Heart left ventricle (tissue), 16 donors: ENCODE measurements at regions not wholly inside any gene's neighbourhood (a gene's known extent, or its start where the extent isn't known, plus 50 kb on each side); places are given as distances from the start of the nearest gene placed in this dataset.
"Not testable (repeated sequence)": the region's sequence is repeated elsewhere in the genome, so short reads cannot be mapped to it uniquely, and the experiment has no call there.

Experiments
- ATAC-seq, 4 donors: fragments of 200-7000 bp; cut with Tn5 transposase; one replicate each; pipeline ENCODE4 v1.9.1; 2020 to 2022; ENCODE audit warnings: moderate library complexity in 4 of 4, mild to moderate bottlenecking in 3 of 4, moderate number of reproducible peaks in 1 of 4
- DNase-seq, 5 donors: peaks; one replicate each; pipeline ENCODE4 v3.0.0-alpha.2; 2020
- H3K27ac ChIP-seq, 12 donors: fragments of 200-600 bp; sonication (generic) in 4 of 12; one replicate each; pipeline versions ENCODE4 v1.5.0 to v1.8.0; 2016 to 2022; ENCODE audit warnings: mild to moderate bottlenecking in 2 of 12
- H3K27me3 ChIP-seq, 9 donors: fragments of 200-600 bp; sonication (generic) in 2 of 9; one replicate each; pipeline versions ENCODE4 v1.5.1 to v1.8.0; 2016 to 2022; ENCODE audit warnings: mild to moderate bottlenecking in 3 of 9
- H3K36me3 ChIP-seq, 9 donors: fragments of 200-600 bp; sonication (generic) in 2 of 9; one replicate each; pipeline versions ENCODE4 v1.5.0 to v1.8.0; 2018 to 2022; ENCODE audit warnings: mild to moderate bottlenecking in 2 of 9
- H3K4me1 ChIP-seq, 12 donors: fragments of 200-600 bp; sonication (generic) in 4 of 12; one replicate each; pipeline versions ENCODE4 v1.5.0 to v1.8.0; 2016 to 2022; ENCODE audit warnings: mild to moderate bottlenecking in 3 of 12
- H3K4me3 ChIP-seq, 12 donors: fragments of 200-600 bp; sonication (generic) in 4 of 12; one replicate each; pipeline versions ENCODE4 v1.5.0 to v1.8.0; 2017 to 2022; ENCODE audit warnings: mild to moderate bottlenecking in 9 of 12, moderate library complexity in 4 of 12
- H3K9me3 ChIP-seq, 12 donors: fragments of 200-600 bp; sonication (generic) in 4 of 12; one replicate each; pipeline versions ENCODE4 v1.5.0 to v1.8.0; 2016 to 2022; ENCODE audit warnings: mild to moderate bottlenecking in 1 of 12
- POLR2A ChIP-seq, 2 donors: fragments of 450-650 bp; IDR thresholded peaks; one replicate each; pipeline ENCODE4 v1.6.1; 2017; ENCODE audit warnings: antibody characterized with exemption in 2 of 2, mild to moderate bottlenecking in 2 of 2, moderate library complexity in 2 of 2
- WGBS, 4 donors: extraction: QIAGEN DNeasy Blood & Tissue Kit in 2 of 4; methylation state at CpG; one replicate each; pipeline versions ENCODE4 v1.1.5 to v1.1.7; 2013 to 2018; 5-methylcytosine and 5-hydroxymethylcytosine counted together
- intact Hi-C, 10 donors: fragments of 100-400 bp; cut with DNase I; formaldehyde crosslinking; loops; one replicate each; pipeline versions ENCODE4 v1.11.1 to v1.14.2; 2022
- TF ChIP-seq, protein P1 (sequence below), 12 donors: fragments of 200-600 bp; sonication (generic) in 4 of 12; IDR thresholded peaks; one replicate each; pipeline versions ENCODE4 v1.5.0 to v1.8.0; 2018 to 2022; ENCODE audit warnings: antibody characterized with exemption in 12 of 12, mild to moderate bottlenecking in 5 of 12
- donor health status: ischemic (EF 13 %, LVEDD 7.1; RV severe dilation, severe dysfunction).
- donor health status: healthy with polysubstance abuse.
- donor health status: DM: no; HTN: yes; CAD: no.
- donor health status: DM: no; HTN: no; CAD: no.
- donor health status: ischemic (EF 25% LVEDD 6.9; RV normal size, moderate dysfunction).
- donor health status: ischemic (EF 25% LVEDD 5.7; RV mildly dilated, moderate dysfunction).
- donor health status: healthy.
- donor health status: DM: yes; HTN: yes; CAD: no.
- donor health status: ischemic (EF 35%, LVEDD 5.7; RV mildly dilated, moderate dysfunction).
- donor health status: nonischemic (EF 11% LVEDD 7.7; RV severe dilation, severe dysfunction).
- donor health status: DM: yes; HTN: yes; CAD: no.
- donor health status: PGD.
- donor health status: ischemic (EF 29% LVEDD 5.4; RV normal size, mild dysfunction).
- donor health status: nonischemic (EF 23%, LVEDD 6.1; RV moderate dilation, normal function).

DNA sequence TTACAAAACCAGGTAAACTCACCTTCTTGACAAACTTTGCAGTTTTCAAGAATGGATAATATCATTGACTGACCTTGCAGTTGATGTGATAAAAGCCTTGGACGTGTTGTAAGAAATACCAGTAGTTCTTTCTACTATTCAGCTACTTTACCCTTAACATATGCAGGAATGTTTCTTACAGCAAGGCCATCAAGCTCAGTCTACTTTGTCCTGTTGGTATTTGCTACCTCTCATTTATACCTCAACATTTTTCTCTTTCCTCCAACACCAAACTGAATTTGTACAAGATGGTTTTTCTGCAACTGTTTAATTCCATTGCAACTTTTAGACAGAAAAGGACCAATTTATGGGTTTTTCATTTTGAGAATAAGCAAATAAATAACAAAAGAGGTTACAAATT lies 147.4 kb upstream of the BCHE start:
- Histone ChIP-seq H3K36me3 (no peaks in the 10 kb centered on the region), H3K27ac (no peak overlapping the region), H3K4me1 (no peaks in the 10 kb centered on the region), H3K4me3 (no peak overlapping the region), H3K9me3 (no peaks in the 10 kb centered on the region), H3K27me3 (no peaks in the 10 kb centered on the region)
- TF ChIP-seq POLR2A (IDR thresholded peaks at IDR 0.05): no peak
- TF ChIP-seq, protein P1, sequence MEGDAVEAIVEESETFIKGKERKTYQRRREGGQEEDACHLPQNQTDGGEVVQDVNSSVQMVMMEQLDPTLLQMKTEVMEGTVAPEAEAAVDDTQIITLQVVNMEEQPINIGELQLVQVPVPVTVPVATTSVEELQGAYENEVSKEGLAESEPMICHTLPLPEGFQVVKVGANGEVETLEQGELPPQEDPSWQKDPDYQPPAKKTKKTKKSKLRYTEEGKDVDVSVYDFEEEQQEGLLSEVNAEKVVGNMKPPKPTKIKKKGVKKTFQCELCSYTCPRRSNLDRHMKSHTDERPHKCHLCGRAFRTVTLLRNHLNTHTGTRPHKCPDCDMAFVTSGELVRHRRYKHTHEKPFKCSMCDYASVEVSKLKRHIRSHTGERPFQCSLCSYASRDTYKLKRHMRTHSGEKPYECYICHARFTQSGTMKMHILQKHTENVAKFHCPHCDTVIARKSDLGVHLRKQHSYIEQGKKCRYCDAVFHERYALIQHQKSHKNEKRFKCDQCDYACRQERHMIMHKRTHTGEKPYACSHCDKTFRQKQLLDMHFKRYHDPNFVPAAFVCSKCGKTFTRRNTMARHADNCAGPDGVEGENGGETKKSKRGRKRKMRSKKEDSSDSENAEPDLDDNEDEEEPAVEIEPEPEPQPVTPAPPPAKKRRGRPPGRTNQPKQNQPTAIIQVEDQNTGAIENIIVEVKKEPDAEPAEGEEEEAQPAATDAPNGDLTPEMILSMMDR (IDR thresholded peaks at IDR 0.05): no peak
- intact Hi-C loops: no loop called here
- ATAC-seq (no peak), DNase-seq (no peak)
- 36 to 54% (median 46%) methylated on average over 1 of the region's 1 CpG for WGBS, 4 donors

DNA sequence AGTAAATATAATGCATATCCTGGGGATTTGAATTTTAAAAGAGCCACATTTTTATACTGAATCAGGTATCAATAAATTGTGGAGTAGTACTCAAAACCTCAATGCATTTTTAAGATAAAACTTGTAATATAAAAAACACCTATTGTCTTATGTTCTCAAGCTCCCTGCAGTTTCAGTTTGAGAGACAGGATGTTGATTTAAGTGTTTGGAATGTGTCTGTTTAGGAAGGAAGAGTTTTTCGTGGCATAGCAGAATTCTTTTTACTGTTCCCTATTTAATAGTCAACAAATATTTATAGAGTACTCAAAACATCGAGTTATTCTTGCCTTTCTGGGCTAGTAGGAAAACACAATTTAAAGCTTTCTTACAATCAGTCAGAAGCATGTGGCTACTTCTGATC lies 146.1 kb upstream of the BCHE start:
- Histone ChIP-seq H3K4me3 (no peak overlapping the region), H3K27ac (no peak overlapping the region), H3K36me3 (no peaks in the 10 kb centered on the region), H3K4me1 (no peaks in the 10 kb centered on the region), H3K9me3 (no peaks in the 10 kb centered on the region), H3K27me3 (no peaks in the 10 kb centered on the region)
- intact Hi-C loops: no loop called here
- ATAC-seq (no peak), DNase-seq (no peak)
- WGBS, 4 donors: 37 to 43% (median 42%) methylated on average over 2 of the region's 2 CpGs
- TF ChIP-seq, protein P1 (IDR thresholded peaks at IDR 0.05): no peak
- TF ChIP-seq POLR2A (IDR thresholded peaks at IDR 0.05): no peak

DNA sequence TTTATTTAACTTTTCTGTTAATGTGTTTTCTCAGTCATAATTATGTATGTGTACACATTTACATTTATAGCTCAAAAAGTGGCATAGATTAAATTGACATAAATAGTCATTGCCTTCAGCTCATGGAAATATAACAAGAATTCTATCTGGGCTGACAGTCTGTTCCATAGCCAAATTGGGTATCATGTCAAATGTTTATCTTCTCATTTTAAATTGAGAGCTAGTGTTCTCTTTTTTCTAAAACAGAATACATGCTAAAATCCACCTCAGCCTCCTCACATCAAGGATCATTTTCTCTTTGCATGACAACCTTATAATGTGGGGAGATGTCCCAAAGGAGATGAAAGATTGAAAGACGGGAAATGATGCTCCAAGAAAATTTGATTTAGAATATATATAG lies 144.1 kb upstream of the BCHE start:
- DNase-seq (no peak), ATAC-seq (no peak)
- Histone ChIP-seq H3K27ac (no peak overlapping the region), H3K9me3 (peaks cover 0 to 4% (median 0%) of the 10 kb centered on the region in 12 donors), H3K27me3 (no peaks in the 10 kb centered on the region), H3K36me3 (no peaks in the 10 kb centered on the region), H3K4me1 (no peaks in the 10 kb centered on the region), H3K4me3 (no peak overlapping the region)
- 81 to 94% (median 82%) methylated on average over 1 of the region's 1 CpG for WGBS, 4 donors
- intact Hi-C loops: no loop called here
- TF ChIP-seq, protein P1 (IDR thresholded peaks at IDR 0.05): no peak
- TF ChIP-seq POLR2A (IDR thresholded peaks at IDR 0.05): no peak

DNA sequence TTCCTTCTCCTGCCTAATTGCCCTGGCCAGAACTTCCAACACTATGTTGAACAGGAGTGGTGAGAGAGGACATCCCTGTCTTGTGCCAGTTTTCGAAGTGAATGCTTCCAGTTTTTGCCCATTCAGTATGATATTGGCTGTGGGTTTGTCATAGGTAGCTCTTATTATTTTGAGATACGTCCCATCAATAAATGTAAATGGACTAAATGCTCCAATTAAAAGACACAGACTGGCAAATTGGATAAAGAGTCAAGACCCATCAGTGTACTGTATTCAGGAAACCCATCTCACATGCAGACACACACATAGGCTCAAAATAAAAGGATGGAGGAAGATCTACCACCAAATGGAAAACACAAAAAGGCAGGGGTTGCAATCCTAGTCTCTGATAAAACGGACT lies 123.6 kb upstream of the BCHE start:
- H3K36me3 ChIP-seq, ATAC-seq, H3K4me1 ChIP-seq, DNase-seq, H3K9me3 ChIP-seq, H3K27me3 ChIP-seq, H3K27ac ChIP-seq, H3K4me3 ChIP-seq, intact Hi-C loops: not testable (repeated sequence)
- 56 to 70% (median 64%) methylated on average over 3 of the region's 3 CpGs for WGBS, 4 donors

DNA sequence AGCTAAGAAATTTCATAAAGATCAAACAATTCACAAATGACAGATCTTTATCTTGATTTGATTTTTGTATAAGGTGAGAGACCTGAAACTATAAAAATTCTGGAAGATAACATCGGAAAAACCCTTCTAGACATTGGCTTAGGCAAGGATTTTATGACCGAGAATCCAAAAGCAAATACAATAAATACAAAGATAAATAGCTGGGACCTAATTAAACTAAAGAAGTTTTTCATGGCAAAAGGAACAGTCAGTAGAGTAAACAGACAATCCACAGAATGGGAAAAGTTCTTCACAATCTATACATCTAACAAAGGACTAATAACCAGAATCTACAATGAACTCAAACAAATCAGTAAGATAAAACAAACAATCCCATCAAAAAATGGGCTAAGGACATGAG lies 116.9 kb upstream of the BCHE start:
- Histone ChIP-seq H3K27ac (no peak overlapping the region), H3K36me3 (no peaks in the 10 kb centered on the region), H3K9me3 (peaks cover 0 to 6% (median 0%) of the 10 kb centered on the region in 12 donors), H3K4me3 (no peak overlapping the region), H3K27me3 (no peaks in the 10 kb centered on the region), H3K4me1 (no peaks in the 10 kb centered on the region)
- WGBS, 4 donors: 84 to 93% (median 87%) methylated on average over 2 of the region's 2 CpGs
- no peak for ATAC-seq
- no peak for DNase-seq
- intact Hi-C loops: no loop called here
- TF ChIP-seq, protein P1 (IDR thresholded peaks at IDR 0.05): no peak
- TF ChIP-seq POLR2A (IDR thresholded peaks at IDR 0.05): no peak
